ENCODE measurements at regions not wholly inside any gene's neighbourhood (a gene's known extent, or its start where the extent isn't known, plus 50 kb on each side); places are given as distances from the start of the nearest gene placed in this dataset.
"Not testable (repeated sequence)": the region's sequence is repeated elsewhere in the genome, so short reads cannot be mapped to it uniquely, and the experiment has no call there.

DNA sequence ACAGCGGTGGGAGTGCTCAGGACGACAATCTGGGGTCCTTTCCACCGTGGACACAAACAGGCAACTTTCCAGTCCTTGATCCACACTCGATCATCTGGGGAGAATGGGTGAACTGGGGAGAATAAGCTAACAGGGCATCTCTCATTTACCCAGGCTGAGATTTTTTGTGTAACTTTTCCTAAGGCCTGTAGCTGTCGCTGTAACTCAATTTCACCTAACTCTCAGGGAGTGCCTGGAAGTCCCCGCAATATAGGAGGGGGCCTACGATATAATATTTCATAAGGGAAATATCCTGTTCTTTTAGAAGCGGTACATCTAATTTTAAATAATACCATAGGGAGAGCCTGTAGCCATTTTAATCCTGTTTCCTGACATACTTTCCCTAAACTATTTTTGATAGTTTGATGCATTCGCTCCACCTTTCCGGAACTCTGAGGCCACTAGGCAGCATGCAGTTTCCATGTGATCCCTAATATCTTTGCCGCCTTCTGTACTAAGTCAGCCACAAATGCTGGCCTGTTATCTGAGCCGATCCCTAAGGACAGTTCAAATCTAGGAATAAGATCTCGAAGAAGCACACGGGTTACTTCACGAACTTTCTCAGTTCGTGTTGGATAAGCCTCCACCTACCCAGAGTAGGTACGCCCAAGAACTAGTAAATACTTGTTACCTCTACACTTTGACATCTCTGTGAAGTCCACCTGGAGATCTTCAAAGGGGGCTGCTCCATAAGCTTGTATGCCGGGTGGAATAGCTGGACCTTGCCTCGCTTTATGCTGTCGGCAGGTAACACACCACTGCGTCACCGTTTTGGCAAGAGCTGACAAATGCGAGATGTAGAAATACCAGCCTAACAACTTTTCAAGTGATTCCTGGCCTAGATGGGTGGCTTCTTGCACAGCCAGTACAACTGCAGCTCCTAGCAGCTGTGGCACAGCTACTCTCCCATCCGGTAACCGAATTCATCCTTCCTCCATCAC, 155.7 kb downstream of the UNC93B1 start:
- H3K4me1 ChIP-seq; H3K36me3 ChIP-seq; H3K27me3 ChIP-seq; H3K27ac ChIP-seq; H3K4me3 ChIP-seq; DNase-seq; H3K9me3 ChIP-seq; ATAC-seq; intact Hi-C loops (cut with DNase I): not testable (repeated sequence)
- 56% methylated on average over 21 of the region's 25 CpGs for WGBS (ENCODE audit: insufficient coverage, low coverage, low lambda C conversion rate, missing lambda C conversion rate)
- TF ChIP-seq, protein P1, sequence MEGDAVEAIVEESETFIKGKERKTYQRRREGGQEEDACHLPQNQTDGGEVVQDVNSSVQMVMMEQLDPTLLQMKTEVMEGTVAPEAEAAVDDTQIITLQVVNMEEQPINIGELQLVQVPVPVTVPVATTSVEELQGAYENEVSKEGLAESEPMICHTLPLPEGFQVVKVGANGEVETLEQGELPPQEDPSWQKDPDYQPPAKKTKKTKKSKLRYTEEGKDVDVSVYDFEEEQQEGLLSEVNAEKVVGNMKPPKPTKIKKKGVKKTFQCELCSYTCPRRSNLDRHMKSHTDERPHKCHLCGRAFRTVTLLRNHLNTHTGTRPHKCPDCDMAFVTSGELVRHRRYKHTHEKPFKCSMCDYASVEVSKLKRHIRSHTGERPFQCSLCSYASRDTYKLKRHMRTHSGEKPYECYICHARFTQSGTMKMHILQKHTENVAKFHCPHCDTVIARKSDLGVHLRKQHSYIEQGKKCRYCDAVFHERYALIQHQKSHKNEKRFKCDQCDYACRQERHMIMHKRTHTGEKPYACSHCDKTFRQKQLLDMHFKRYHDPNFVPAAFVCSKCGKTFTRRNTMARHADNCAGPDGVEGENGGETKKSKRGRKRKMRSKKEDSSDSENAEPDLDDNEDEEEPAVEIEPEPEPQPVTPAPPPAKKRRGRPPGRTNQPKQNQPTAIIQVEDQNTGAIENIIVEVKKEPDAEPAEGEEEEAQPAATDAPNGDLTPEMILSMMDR (IDR thresholded peaks at IDR 0.05), result peak in 3 of 4 donors; percentile 25 to 42 (median 35)

DNA sequence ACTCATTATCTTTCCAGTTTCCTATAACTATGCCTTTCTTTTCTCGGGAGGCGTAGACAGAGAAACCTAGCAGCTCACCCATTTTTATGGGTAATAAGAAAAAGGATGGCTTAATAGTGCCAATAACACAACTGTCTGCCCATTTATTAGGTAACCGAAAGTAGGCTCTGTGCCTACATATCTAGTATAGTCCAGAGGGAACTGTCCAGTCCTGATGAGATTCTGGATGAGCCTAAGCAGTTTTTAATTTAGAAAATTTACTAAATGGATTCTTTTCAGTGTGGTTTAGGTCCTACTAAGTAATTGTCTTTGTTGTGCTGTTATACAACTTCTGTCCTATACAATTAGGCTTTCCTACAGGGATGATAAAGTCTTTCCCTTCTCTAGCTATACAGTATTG, 157.6 kb downstream of the UNC93B1 start:
- H3K4me1 ChIP-seq; intact Hi-C loops (cut with DNase I); H3K27me3 ChIP-seq; H3K36me3 ChIP-seq; ATAC-seq; H3K27ac ChIP-seq; H3K9me3 ChIP-seq; H3K4me3 ChIP-seq; DNase-seq: not testable (repeated sequence)
- 97% methylated on average over 3 of the region's 3 CpGs for WGBS (ENCODE audit: insufficient coverage, low coverage, low lambda C conversion rate, missing lambda C conversion rate)

DNA sequence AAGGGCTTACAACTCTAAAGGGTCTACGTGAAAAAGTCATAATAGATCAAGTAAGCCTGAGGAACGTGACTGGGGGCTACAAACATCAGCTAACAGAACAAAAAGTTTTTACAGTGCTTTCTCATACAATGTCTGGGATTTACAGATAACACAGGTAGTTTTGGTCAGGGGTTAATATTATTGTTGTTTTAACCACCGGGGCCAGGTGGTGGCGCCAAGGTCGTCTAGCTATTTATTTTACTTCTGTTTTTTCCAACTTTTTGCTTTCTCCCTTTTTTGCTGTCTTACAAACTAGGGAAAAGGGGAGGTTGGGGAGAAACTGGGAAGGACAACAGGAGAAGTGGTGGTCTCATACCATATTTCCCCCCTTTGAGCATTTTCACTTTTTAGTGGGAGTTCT, 158.6 kb downstream of the UNC93B1 start:
- DNase-seq; H3K9me3 ChIP-seq; H3K36me3 ChIP-seq; H3K4me3 ChIP-seq; H3K27me3 ChIP-seq; H3K27ac ChIP-seq; ATAC-seq; H3K4me1 ChIP-seq; intact Hi-C loops (cut with DNase I): not testable (repeated sequence)
- 6% methylated on average over 4 of the region's 5 CpGs for WGBS (ENCODE audit: insufficient coverage, low coverage, low lambda C conversion rate, missing lambda C conversion rate)

DNA sequence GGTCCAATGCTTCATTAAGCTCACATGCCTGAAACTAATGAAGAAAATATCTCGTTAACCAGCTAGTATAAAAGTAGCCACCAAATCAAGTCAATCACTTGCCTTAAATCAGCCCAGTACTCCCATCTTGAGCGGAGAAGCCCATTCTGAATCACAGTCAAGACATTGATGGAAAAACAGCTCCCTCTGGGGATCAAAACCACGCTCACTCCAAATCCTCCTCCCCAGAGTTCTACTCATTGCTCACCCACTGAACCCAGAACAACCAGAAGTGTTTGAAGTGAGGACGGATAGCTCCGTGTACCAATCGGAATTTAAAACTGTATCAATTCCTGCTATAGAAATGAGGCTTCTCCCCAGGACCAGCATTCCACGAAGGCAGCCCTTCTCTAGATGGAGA, 163.3 kb downstream of the UNC93B1 start:
- intact Hi-C loops (cut with DNase I); H3K9me3 ChIP-seq; H3K4me1 ChIP-seq; H3K27ac ChIP-seq; H3K4me3 ChIP-seq; DNase-seq; H3K36me3 ChIP-seq; ATAC-seq; H3K27me3 ChIP-seq: not testable (repeated sequence)
- 57% methylated on average over 7 of the region's 7 CpGs for WGBS (ENCODE audit: insufficient coverage, low coverage, low lambda C conversion rate, missing lambda C conversion rate)

DNA sequence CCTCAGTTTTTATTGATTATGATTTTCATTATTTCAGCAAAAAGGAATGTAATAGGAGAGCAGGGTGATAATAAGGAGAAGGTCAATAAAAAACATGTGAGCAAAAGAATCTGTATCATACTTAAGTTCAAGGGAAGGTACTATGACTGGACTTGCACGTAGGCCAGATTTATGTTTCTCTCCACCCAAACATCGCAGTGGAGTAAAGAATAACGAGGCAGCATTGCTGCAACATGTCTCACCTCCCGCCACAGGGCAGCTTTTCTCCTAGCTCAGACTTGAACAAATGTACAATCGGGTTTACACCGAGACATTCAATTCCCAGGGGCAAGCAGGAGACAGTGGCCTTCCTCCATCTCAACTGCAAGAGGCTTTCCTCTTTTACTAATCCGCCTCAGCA, 155.7 kb upstream of the ALDH3B2 start:
- H3K9me3 ChIP-seq; H3K4me3 ChIP-seq; ATAC-seq; intact Hi-C loops (cut with DNase I); H3K36me3 ChIP-seq; H3K27ac ChIP-seq; H3K27me3 ChIP-seq; DNase-seq; H3K4me1 ChIP-seq: not testable (repeated sequence)
- WGBS (ENCODE audit: insufficient coverage, low coverage, low lambda C conversion rate, missing lambda C conversion rate), result 75% methylated on average over 6 of the region's 7 CpGs

DNA sequence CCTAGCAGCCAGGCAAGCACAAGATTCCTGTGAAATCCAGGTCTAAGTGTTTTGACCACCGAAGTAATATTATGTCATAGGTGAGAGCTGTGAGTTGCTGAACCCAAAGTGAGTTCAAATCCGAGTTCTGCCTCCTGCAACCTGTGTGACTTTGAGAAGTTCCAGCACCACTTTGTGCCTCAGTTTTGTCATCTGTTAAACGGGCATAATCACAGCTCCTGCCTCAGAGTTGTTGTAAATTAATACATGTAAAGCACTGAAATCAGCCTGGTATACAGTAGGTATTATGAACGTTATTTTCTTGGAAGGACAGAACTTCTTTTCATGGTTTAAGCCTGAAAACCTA, 152.5 kb upstream of the ALDH3B2 start:
- H3K27me3 ChIP-seq; H3K4me1 ChIP-seq; intact Hi-C loops (cut with DNase I); H3K4me3 ChIP-seq; H3K36me3 ChIP-seq; H3K9me3 ChIP-seq; ATAC-seq; H3K27ac ChIP-seq; DNase-seq: not testable (repeated sequence)
- WGBS (ENCODE audit: insufficient coverage, low coverage, low lambda C conversion rate, missing lambda C conversion rate), result 29% methylated on average over 3 of the region's 4 CpGs

DNA sequence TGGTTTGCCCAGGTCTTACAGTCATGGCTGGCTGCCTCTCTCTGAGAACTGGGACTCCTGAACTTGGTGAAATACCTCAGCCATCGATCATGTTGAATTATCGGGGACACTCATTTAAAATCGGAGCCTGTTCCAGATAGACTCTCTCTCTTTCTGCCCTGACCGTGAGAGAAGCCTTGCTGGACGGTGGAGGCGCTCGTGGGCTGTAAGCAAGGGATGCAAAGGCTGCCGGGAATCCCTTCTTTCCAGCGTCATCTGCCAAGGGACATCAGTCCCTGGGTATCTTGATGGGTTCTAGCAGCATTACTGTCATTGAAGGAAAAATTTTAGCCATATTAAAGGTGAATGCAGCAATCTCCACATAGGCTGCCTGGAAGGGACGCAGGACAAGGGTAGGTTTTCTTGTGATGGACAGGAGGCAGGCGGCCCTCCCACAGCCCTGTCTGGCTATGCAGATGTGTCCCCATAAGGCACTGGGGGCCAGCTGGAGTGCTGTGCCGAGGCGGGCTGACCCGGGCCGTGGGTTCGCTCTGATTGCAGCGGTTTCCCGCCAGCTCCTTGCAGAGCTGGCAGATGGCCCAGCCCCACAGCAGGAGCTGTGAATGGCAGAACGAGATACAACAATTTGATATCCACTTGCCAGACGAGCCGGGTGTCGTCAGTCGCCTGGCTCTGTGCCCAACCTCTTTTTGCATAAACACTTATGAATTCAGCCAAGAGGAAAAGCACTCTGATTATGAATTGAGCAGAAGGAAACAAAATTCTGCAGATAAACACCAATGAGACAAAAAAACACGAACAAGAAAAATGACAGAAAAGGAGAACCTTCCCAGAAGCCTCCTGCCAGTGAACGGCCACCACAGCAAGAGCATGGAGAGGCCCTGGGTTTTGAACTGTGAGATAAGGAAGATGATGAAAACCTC, 151.9 kb upstream of the ALDH3B2 start:
- H3K4me3 ChIP-seq; H3K36me3 ChIP-seq; H3K4me1 ChIP-seq; H3K9me3 ChIP-seq; H3K27ac ChIP-seq; intact Hi-C loops (cut with DNase I); H3K27me3 ChIP-seq: not testable (repeated sequence)
- ATAC-seq (peak in 2 of 4 donors; percentile 48 to 61), DNase-seq (peak; percentile 51 to 77 (median 76))
- 19% methylated on average over 14 of the region's 25 CpGs for WGBS (ENCODE audit: insufficient coverage, low coverage, low lambda C conversion rate, missing lambda C conversion rate)

DNA sequence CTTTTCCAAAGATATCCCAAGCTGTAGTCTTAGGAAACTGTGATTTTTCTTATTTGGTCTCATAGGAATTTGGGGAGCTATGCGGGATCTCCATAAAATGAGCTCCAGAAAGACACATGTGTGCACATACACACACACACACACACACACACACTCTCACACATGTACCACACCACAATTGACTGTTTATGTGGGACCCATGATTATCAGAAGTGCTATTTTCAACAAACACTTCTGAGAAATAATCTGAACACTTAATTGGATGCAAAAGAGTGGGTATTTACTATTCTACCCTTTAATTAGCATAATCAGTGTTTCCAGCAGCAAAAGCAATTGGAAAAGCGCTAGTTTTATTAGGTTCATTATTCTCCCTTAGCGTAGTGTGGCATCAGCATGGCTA, 150.4 kb upstream of the ALDH3B2 start:
- WGBS (ENCODE audit: insufficient coverage, low coverage, low lambda C conversion rate, missing lambda C conversion rate), result 66% methylated on average over 2 of the region's 3 CpGs
- not testable (repeated sequence) for H3K27ac ChIP-seq

More for the DNA sequence above, 150.4 kb upstream of the ALDH3B2 start:
- ATAC-seq; H3K36me3 ChIP-seq; H3K4me1 ChIP-seq; H3K4me3 ChIP-seq; DNase-seq; H3K27me3 ChIP-seq; intact Hi-C loops (cut with DNase I); H3K9me3 ChIP-seq: not testable (repeated sequence)

All from right lobe of liver (tissue), 6 donors.